GM12864 (cell line): ENCODE measurements at regions not wholly inside any gene's neighbourhood (a gene's known extent, or its start where the extent isn't known, plus 50 kb on each side); places are given as distances from the start of the nearest gene placed in this dataset.

ENCODE experiments used
- DNase-seq: peaks from one replicate; pipeline ENCODE4 v3.0.0-alpha.2; 2011; ENCODE audit warnings: low read depth
- H3K4me3 ChIP-seq: 2 replicates; pipeline ENCODE4 v1.5.1; 2011; ENCODE audit warnings: mild to moderate bottlenecking, low read depth, low read length, control low read depth
- CTCF ChIP-seq: IDR thresholded peaks from 2 replicates; pipeline ENCODE4 v1.5.1; 2011; ENCODE audit warnings: low read depth, mild to moderate bottlenecking, moderate library complexity, low read length, control low read depth, inconsistent platforms; ENCODE audit errors: missing control alignments

GRCh38 chr16:60458255-60458654, 1578.0 kb downstream of the CDH8 start:
- no peak overlapping the region for H3K4me3 ChIP-seq
- no peak for TF ChIP-seq CTCF
- no peak for DNase-seq

- no peak for TF ChIP-seq CTCF
- no peak for DNase-seq
- no peak overlapping the region for H3K4me3 ChIP-seq
Observed at GRCh38 chr16:60452646-60453045, 1583.6 kb downstream of the CDH8 start.

DNA sequence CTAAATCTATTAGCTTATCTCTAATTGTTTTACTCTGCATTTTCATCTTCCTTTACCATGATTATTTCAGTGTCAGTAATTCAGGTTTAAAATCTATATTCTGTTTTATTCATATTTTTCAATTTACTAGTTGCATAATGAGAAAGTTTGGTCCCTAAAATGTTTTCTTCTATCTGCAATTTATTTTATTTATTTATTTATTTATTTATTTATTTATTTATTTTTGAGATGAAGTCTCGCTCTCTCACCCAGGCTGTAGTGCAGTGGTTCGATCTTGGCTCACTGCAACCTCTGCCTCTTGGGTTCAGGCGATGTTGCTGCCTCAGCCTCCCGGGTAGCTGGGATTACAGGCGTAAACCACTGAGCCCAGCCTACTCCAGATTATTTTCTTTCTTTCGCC, 1597.3 kb downstream of the CDH8 start:
- no peak for DNase-seq
- no peak overlapping the region for H3K4me3 ChIP-seq
- TF ChIP-seq CTCF: no peak

DNA sequence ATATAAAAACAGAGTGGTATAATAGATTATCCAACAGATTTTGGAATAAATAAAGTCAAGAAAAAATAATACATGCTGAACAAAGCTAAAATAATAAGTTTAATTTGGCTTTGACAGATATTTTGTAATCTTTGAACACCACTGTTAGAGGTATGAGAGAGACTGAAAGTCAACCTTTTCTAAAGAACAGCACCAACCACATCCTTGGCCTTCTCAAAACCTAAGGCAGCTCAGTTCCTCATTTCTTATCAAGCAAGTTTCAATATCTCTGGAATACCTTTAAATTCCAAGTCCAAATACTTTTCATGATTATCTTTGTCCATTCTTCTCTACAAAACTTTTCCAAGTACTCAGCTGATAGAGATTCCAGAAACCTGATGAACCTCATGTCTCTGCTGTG, 1603.8 kb downstream of the CDH8 start:
- no peak overlapping the region for H3K4me3 ChIP-seq
- no peak for TF ChIP-seq CTCF
- DNase-seq: no peak

DNA sequence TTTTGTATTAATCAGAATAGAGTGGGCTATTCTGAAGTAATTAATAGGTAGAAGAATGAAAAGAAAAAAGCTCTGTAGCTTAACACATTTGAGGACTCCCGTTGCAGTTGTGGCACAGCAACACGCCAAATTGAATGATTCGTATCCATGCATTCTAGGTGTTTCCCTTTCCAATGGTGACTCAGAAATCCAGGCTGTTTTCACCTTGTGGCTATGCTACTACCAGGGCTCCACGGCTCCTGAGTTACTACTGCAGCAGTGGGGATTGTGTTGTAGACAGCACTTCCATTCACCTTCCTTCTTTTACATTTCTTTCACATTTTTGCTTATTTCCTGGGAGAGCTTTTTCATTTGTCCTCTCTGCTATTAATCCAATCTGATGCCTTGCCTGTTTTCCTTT, 1616.4 kb downstream of the CDH8 start:
- H3K4me3 ChIP-seq: no peak overlapping the region
- DNase-seq: no peak
- no peak for TF ChIP-seq CTCF

DNA sequence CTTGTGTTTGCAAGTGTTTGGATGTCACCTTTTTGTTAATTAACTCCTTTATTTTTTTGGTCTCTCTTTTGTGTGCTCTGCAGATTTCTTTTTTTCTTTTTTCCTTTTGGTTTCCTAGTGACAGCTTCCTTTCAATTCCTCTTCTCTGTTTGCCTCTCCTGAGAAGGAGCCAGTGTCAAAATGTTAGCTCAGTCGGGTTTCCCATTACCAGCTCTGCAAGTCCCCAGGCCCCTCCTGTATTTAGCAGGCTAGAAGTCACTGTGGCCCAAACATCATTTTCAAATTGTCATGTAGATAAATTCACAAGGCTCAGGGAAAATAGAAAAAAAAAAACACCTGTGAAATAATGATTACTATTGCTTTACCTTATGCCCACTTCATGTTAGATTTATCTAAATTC, 1621.6 kb downstream of the CDH8 start:
- no peak overlapping the region for H3K4me3 ChIP-seq
- no peak for TF ChIP-seq CTCF
- no peak for DNase-seq

- no peak for TF ChIP-seq CTCF
- DNase-seq: no peak
- no peak overlapping the region for H3K4me3 ChIP-seq
Observed at GRCh38 chr16:60413969-60414368, 1622.3 kb downstream of the CDH8 start.
